HG03045 (cell line): ENCODE measurements at regions not wholly inside any gene's neighbourhood (a gene's known extent, or its start where the extent isn't known, plus 50 kb on each side); places are given as distances from the start of the nearest gene placed in this dataset.

Experiments
- ATAC-seq: cut with Tn5 transposase; IDR thresholded peaks from one replicate; pipeline ENCODE4 v1.9.1; 2021; ENCODE audit warnings: mild to moderate bottlenecking, moderate library complexity; ENCODE audit not compliant: unreplicated experiment

DNA sequence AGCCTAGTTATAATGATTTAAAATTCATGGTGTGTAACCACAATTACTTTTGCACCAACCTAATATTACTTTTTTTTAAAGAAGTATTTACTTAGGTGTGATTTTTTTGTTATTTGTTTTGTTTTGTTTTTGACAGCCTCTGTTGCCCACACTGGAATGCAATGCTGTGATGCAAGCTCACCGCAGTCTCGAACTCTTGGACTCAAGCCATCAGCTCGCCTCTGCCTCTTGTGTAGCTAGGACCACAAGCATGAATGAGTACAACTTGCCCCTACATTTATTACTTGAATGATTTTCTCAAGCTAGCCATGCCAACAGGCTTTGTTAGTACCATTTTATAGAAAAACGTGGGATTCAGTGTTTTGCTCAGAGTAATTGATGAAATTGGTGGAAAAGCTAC, 488.8 kb upstream of the CPEB2 start:
- ATAC-seq, result no peak

DNA sequence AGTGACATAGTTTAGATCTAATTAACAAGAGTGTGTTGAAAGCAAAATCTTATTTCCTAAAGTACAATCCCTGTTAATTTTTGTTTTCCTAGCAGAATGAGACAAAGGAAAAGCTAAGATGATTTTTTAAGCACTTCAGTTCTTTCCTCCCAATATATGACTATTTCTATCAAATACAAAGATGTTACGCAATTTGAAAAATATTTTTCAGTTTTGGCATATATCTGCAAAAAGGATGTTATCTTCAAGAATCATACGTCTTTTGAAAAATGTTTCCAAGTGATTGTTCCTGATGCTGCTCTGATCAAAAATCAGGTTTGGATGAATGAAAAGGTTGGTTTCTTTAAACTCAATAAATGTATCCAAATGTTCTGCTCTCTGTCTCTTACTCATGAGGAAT, 486.7 kb upstream of the CPEB2 start:
- no peak for ATAC-seq

DNA sequence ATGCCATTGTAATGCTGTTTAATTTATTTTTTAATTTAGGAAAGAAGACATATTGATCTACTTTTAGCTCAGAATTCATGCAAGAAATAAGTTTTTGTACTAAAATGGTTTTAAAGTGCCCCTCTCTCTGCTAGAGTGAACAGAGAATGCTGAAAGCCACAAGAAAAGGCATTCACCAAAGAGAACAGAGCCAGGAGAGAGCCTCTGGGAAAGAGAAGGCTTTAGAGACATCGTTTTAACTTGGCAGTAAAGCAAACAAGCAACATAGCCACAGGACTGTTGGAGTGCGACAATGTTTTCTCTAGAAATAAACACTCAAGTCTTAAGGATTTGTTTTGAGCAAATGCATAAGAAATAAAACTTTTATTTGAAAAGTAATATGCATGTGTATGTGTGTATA, 484.1 kb upstream of the CPEB2 start:
- ATAC-seq, result no peak

DNA sequence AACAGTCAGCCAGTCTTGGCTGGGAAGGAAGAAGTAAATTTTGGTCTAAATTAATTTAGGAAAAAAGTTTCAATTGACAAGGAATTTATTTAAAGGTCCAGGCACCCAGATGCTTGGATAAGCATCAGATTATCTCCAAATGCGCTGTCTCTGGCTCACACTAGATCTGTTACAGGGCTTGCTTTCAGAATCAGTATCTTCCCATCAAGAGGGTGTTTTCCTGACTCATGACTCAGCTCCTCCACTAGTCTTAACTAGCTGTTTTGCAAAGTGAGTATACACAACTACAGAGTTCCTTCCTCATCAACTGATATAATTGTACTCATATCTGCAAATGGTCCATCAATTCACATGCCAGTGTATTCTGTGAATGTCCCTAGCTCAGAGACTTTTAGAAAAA, 482.1 kb upstream of the CPEB2 start:
- ATAC-seq, result no peak

DNA sequence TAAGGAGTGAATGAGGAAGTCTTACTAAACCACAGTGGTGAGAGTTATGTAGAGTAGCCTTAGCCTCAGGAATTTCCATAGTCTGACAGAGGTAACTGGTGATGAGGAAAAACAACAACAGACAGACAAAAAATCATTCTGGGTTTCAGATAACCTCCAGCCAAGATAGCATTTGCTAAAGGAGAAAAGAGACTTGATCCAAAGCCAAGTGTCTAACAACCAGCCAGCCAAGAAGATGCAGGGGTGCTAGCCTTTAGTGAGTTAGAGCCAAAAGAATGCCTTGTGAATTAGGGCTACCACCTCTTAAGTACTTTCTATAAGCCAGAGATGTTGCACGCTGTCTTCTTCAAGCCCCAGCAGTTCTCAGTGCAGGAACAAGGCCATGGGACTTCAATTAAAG, 478.0 kb upstream of the CPEB2 start:
- ATAC-seq, result no peak

DNA sequence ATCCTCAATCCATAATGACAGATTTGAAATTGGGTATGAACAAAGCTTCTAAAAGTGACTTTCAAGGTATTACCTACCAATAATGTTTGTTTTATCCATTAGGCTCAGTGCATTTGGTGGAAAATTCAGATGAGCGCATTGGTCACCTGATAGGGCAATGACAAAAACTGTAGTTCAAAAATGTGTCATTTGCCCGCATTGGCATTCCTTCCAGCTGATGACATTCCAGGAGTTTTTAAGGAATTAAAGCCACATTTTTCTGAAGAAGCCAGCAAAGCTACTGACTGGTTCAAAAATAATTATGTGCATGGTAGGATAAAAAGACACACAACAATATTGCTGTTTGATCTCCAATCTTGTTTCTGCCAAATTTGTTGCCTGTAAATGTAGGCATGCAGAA, 473.4 kb upstream of the CPEB2 start:
- no peak for ATAC-seq

DNA sequence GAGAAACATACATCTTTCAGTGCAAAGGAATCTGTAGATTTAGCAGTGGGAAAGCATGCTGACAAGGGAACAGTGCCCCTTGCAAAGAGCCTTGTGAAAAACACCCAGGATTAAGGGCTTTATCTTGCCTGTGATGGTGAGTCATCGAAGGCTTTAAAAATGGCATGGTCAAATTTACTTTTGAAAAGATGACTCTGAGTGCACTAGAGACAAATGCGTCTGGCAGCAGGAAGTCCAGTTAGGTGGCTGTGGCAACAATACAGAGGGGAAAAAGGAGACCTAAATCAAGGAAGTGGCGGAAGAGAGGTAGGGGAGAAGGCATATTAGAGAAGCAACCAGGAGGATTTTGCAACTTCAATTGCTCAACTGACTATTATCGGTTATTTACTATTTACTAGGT, 472.6 kb upstream of the CPEB2 start:
- ATAC-seq, result no peak

DNA sequence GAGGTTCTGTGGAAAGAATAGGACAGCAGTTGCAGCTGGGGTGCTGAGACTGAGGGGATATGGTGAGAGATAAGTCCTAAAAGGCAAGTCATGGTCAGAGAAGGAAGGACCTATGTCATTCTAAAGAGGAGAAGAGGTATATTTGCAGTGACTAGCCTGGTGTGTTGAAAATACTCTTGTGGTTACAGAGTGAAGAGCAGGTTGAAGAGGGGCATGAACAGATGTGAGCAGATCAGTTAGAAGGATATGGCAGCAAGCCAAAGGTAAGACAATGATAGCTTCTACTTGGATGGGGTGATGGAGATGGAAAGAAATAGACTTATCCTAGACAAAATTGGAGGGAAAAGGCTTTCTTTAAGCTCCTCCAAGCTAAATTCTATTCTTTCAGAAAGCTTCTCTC, 469.8 kb upstream of the CPEB2 start:
- ATAC-seq, result no peak

DNA sequence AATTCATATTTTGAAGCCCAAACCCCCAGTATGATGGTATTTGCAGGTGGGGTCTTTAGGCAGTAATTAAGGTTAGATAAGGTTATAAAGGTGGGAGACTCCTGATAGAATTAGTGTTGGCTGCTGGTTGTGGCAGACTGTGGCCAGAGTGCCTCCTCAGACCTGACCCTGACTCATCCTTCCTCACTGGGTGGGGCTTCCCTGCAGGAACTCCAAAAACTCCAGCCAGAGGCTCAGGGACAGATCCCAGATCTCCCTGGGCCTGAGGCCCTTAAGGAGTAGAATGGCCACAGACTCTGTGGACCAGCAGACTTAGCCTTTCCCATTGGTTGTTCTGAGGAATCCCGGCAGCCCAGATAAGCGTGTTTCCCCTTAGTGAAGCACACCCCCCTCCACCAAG, 463.0 kb upstream of the CPEB2 start:
- no peak for ATAC-seq

DNA sequence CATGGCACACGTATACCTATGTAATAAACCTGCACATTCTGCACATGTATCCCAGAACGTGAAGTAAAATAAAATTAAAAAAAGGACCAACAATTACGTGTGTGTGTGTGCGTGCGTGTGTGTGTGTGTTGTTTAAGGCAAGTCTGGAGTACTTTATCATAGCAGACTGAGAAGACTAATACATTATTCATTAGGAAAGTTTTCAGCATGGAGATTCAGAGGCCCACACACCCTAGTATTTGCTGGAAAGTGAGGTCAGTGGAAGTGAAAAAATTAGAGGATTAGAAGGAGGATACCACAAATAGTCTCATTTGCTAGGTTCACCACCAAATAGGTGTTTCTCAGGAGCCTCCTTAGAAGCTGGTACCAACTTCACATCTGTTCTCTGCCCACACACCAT, 457.1 kb upstream of the CPEB2 start:
- no peak for ATAC-seq

DNA sequence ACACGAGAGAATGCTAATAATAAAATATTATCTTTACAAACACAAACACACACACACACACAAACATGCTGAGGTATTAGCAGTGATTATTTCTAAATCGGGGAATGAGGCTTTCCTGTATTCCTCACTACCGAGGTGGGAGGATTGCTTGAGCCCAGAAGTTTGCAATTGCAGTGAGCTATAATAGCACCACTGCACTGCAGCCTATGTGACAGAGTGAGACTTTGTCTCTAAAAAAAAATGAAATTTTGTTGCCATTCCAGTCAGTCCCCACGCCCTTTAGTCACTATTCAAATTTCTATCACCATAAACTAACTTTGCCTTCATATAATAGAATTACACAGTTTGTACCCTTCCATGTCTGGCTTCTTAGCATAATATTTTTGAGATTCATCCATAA, 456.5 kb upstream of the CPEB2 start:
- ATAC-seq, result no peak

DNA sequence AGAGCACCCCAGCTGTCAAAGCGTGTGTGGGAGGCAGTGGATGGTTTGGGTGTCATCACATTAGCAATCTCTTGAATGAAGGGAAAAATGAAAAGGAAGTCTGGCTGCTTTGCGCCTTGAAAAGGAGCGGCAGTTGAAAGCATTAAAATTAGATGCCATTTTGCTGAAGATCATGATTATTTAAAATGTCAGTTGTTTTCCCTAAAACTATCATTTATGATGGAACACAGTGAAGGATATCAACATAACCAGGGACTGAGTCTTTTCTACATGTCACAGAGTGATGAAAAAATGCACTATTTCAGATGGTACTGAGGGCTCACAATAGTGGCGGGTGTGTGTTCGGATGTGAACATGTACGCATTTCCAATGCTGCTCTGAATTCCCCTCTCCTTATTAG, 450.2 kb upstream of the CPEB2 start:
- no peak for ATAC-seq

DNA sequence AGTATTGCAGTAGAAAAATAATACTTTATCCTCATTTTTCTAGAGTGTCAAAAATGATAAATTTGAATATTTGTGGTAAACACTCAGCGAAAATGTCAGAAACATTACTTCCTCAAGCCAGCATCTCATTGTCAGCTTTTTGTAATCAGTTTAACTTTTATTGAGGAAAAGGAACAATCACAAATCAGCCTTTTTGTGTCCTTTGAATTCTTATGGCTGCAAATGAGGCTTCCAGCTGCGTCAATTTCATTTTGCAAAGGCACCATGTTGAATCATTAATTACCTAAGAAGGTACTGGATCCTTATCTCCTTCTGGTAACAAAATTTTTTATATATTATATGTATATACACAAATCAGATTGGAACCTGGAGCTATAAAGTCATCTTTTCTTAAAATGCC, 442.6 kb upstream of the CPEB2 start:
- no peak for ATAC-seq

DNA sequence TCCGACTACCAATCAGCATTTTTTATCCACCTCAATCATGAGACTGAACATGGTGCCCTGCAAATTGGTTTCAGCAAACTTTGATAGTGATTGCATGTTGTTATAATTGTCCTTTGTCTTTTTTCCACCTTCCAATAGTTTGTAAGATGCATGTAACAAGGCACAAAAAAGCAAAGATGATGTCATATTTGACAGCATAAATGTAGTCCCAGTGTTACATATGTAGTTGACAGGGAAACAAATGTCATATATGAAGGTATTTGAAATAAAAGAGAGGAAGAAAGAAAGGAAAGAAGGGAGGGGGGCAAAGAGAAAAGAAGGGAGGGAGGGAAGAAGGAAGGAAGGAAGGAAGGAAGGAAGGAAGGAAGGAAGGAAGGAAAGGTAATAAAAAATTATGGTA, 441.7 kb upstream of the CPEB2 start:
- no peak for ATAC-seq

DNA sequence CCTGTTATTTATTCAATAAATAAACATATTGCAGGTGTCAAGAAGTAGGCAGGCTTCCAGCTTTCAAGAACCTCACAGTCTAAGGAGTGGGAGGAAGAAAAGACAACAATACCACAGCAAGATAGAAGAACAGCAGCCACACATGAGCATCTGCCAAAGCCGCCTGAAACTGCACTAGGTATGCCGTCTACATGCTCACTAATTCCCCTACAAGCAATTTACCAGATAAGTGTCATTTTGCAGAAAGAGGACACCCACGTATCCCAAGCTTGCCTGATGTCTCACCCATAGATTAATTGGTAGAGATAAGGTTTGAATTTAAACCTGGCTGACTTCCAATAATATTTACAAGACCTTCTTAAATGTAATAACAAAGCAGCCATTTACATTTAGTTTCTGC, 439.4 kb upstream of the CPEB2 start:
- no peak for ATAC-seq

DNA sequence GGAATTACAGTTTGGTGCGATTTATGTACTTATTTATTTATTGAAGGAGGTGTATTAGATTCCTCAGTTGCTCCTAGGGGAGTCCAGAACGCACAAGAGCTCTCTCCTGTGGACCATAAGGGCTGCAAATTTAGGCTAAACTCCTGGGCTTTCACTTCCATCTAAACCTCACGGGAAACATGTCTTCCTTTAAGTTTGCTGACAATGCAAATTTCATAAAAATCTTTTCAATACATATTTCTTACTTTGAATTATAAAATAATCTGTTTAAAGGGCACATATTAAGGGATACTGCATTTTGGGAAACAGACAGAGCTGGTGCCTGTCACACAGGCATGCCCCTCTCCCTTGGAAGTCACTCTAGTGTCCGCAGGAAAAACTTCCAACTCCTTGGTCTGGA, 438.0 kb upstream of the CPEB2 start:
- no peak for ATAC-seq

DNA sequence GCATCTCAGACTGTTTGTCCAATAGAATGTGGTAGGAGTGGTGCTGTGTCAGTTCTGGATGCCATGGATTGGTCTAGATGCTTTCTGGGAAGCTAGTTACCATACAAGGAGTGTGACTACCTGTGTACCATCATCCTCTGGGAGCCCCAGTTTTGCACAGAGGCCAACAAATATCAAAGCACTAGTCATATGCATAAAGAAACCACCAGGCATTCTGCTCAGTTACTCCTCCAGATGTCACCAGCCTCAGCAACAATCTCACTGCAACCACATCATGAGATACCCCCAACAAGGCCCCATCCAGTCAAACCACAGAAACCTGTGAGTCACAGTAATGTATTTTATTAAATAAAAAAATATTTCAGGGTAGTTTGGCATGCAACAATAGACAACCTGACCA, 435.8 kb upstream of the CPEB2 start:
- ATAC-seq, result no peak

DNA sequence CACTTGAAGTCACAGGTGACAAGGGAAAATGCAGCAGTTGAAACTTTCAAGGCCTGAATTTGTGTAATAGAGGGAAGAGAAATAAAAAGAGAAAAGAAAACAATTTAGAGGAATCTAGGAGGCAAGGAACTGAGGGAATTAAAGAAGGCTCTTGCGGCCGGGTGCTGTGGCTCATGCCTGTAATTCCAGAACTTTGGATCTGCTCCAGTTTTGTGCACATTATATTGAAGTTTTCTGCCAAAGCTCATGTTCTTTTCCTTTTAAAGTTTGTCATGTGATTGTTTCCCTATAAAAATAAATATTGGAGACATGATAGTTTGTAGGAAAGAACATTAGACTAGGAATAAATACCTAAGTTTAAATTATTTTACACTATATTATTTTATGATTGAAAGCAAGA, 433.9 kb upstream of the CPEB2 start:
- ATAC-seq, result no peak

DNA sequence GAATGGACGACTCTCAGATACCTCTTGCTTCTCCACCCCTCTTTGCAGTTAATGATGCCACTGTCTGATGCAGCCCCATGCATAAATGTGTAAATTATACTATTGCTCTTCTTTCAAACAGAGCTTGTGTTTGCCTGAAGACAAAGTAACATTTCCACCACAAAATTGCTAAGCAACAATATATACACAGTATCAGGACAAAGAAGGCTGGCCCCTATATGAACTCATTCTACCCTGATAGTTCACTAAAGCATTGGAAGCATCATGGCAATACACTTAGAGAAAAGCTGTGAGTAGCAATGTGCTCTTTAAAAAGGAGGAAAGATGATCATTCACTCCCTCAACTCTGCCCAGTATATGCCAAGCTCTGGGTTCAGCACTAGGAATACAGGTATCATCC, 427.0 kb upstream of the CPEB2 start:
- no peak for ATAC-seq

DNA sequence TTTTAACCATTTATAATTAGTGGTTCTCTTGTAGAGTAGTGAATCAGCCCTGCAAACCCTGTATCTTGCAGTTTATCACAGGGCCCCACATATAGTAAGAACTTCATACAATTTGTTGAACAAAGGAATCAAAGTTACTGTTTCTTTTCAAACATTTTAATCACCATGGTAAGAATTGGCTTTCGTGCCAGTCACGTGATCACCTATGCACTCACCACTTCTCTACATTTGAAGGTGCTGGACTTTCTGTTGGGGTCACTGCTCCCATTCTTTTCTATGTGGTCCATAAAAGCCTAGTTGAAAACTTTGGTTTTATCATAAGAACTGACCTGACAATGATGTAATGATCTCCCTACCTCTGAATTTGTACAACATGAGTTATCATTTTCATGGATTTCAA, 426.4 kb upstream of the CPEB2 start:
- ATAC-seq, result no peak

DNA sequence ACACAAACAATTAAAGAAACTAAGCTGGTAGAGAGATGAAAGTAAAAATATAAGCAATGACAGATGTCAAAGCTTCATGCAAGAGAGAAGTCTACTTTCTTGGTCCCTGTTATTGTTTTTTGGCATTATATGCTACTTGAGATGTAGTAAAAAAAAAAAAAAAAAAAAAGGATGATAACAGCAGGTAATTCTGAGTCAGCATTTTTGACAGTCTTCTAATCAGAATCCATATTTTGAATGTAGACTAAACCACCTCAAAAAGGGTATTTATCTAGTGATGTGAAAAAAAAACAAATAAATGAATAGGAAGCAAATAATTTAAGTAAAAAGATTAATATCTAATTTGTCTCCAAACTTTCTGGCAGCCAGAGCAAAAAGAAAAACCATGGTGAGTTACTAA, 422.2 kb upstream of the CPEB2 start:
- no peak for ATAC-seq

DNA sequence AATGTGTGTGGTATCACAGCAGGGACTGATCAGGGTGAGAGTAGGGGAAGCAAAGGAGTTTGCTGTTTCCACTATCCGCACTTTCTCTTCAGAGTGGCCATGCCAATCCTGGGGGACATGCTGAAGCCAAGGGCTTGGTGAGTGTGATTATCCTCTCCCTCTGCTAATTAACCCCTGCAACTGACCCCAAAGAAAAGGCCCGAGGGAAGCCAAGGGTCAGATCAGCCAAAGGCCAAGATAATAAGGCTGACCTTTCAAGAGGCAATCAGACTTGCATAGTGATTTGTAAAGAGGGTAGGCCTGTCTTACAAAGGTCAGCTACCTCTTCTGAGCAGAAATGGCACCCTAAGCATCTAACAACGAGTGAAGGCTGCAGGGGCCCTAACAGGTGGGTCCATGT, 420.5 kb upstream of the CPEB2 start:
- ATAC-seq, result no peak

DNA sequence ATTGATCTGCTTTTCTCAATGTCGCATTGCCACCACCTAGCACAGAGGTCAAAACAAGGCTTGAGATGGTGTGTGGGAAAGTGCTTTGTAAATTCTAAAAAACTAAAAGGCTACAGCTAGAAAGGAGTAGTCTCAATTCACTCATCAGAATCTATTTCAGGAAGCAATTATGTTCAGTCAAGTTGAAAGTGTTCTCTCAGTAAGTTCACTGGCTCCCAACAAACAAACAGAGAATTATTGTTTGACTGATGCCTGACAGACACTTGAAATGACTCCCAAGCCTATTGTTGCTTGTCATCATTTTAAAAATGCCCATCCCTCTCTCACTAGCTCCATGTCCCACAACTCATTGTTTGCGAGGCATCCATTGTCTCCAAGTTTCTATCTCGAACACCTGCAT, 419.6 kb upstream of the CPEB2 start:
- no peak for ATAC-seq

DNA sequence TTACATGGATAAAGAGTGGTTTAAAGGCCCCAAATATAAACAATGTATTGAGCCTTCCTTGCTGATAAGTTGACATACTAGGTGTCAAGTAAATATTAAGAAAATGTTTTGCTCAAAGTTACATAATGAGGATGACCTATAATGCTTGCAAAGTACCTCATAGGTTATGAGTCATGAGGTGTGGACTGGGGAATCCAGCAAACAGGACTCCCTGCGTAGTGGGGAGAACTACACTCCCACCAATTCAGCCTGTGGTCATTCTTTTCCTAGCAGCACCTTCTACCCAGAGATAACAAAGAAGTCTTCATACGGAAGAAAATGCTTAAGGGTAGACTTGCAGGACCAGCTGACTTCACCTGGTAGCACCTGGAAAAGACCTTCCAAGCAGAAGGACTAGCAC, 418.9 kb upstream of the CPEB2 start:
- no peak for ATAC-seq
